HUES48 (cell line): ENCODE measurements at regions not wholly inside any gene's neighbourhood (a gene's known extent, or its start where the extent isn't known, plus 50 kb on each side); places are given as distances from the start of the nearest gene placed in this dataset.

Source experiments
- H3K27ac ChIP-seq: one replicate; pipeline ENCODE4 v1.7.0; 2013; ENCODE audit warnings: low read depth, low read length, inconsistent platforms
- H3K27me3 ChIP-seq: 2 replicates; pipeline ENCODE4 v1.6.1; 2013; ENCODE audit warnings: mild to moderate bottlenecking, low read length; ENCODE audit not compliant: control insufficient read depth, insufficient read depth
- H3K36me3 ChIP-seq: 2 replicates; pipeline ENCODE4 v1.6.1; 2013; ENCODE audit warnings: low read length; ENCODE audit not compliant: control insufficient read depth, insufficient read depth
- H3K4me1 ChIP-seq: 2 replicates; pipeline ENCODE4 v1.6.1; 2013; ENCODE audit warnings: mild to moderate bottlenecking, low read length; ENCODE audit not compliant: control insufficient read depth, insufficient read depth
- H3K4me3 ChIP-seq: 2 replicates; pipeline ENCODE4 v1.5.1; 2013; ENCODE audit warnings: mild to moderate bottlenecking, low read depth, low read length
- H3K9ac ChIP-seq: 2 replicates; pipeline ENCODE4 v1.6.1; 2013; ENCODE audit warnings: mild to moderate bottlenecking, low read depth, low read length, moderate library complexity
- H3K9me3 ChIP-seq: 2 replicates; pipeline ENCODE4 v1.6.1; 2013; ENCODE audit warnings: low read length; ENCODE audit not compliant: control insufficient read depth, insufficient read depth

- no peak overlapping the region for H3K27ac ChIP-seq
- H3K4me3 ChIP-seq = no peak overlapping the region
- no peaks in the 10 kb centered on the region for H3K36me3 ChIP-seq
- H3K9me3 ChIP-seq = no peaks in the 10 kb centered on the region
- peaks cover 11% of the 10 kb centered on the region for H3K4me1 ChIP-seq
- no peak overlapping the region for H3K9ac ChIP-seq
- peaks cover 82% of the 10 kb centered on the region for H3K27me3 ChIP-seq
These were observed 87.4 kb upstream of the FZD10 start for GRCh38 chr12:130074661-130075406.

DNA sequence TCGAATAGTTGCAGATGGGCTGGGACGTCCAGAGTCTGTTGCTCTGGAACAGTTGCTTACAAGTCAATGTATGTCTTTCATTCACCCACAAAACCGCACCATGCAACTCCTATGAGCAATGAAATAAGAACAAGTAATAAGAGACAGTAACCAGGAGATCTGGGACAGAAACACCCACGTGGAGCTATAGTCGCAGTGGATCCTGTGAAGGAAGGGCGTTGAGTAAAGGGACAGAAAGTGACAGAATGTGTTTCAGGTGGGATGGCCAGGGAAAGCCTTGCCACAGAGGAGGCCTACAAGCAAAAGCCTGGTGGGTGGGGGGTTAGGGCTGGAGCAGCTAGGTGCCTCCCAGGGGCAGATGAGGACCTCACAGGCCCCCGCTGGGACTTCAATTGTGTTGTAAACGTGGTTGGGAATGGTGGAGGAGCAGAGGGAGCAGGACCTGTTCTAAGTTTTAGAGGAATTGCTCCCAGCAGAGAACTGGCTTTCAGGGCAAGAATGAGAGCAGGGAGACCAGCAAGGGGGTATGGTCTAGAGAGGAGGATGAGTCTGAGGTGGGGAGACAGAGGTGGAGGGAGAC, 86.7 kb upstream of the FZD10 start:
- Histone ChIP-seq H3K9me3 (no peaks in the 10 kb centered on the region), H3K4me1 (peaks cover 11% of the 10 kb centered on the region), H3K36me3 (no peaks in the 10 kb centered on the region), H3K9ac (no peak overlapping the region), H3K27me3 (peaks cover 82% of the 10 kb centered on the region), H3K27ac (no peak overlapping the region), H3K4me3 (no peak overlapping the region)

DNA sequence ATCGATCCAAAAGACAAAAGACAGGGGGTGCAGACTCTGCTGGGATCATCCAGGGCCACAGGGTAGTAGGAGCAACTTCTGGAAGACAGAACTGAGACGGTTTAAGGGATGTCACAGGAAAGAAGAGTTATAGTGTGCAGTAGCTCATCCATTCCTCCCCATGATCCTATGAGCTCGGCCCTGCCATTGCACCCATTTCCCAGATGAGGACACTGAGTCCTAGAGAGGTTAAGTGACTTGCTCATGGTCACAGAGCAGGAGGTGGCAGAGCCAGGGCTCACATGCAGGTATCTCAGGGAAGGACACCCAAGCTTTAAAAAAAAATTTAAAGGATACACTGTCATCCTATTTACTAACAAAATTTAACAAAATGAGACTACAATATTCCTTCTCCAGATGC, 86.1 kb upstream of the FZD10 start:
- Histone ChIP-seq H3K9ac (no peak overlapping the region), H3K9me3 (no peaks in the 10 kb centered on the region), H3K4me3 (no peak overlapping the region), H3K27me3 (peaks cover 86% of the 10 kb centered on the region), H3K36me3 (no peaks in the 10 kb centered on the region), H3K27ac (no peak overlapping the region), H3K4me1 (peaks cover 11% of the 10 kb centered on the region)

GRCh38 chr12:130076752-130077151, 85.5 kb upstream of the FZD10 start:
- H3K9ac ChIP-seq = no peak overlapping the region
- peaks cover 86% of the 10 kb centered on the region for H3K27me3 ChIP-seq
- no peaks in the 10 kb centered on the region for H3K36me3 ChIP-seq
- H3K9me3 ChIP-seq = no peaks in the 10 kb centered on the region
- H3K4me1 ChIP-seq = peaks cover 11% of the 10 kb centered on the region
- no peak overlapping the region for H3K27ac ChIP-seq
- no peak overlapping the region for H3K4me3 ChIP-seq

DNA sequence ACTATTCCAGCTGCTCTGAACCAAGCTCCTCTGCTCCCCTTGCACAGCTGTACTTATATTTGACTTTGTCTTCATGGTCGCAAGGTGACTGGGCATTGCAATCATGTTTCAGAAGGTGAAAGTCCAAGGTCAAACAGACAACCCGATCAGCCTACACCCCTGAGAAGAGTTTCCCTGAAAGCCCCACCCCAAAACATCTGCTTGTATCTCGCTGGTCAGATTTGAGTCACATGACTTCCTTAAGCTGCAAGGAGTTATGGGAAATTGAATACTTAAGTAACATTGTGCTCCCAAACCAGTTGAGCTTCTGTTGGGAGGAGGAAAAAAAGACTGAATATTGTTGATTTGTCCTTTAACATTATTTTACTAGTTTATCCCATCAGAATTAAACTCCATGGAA, 83.4 kb upstream of the FZD10 start:
- Histone ChIP-seq H3K36me3 (no peaks in the 10 kb centered on the region), H3K27me3 (peaks cover 71% of the 10 kb centered on the region), H3K9ac (no peak overlapping the region), H3K27ac (no peak overlapping the region), H3K4me1 (peaks cover 11% of the 10 kb centered on the region), H3K9me3 (no peaks in the 10 kb centered on the region), H3K4me3 (no peak overlapping the region)

GRCh38 chr12:130079279-130079678, 83.0 kb upstream of the FZD10 start:
- H3K36me3 ChIP-seq = no peaks in the 10 kb centered on the region
- H3K27me3 ChIP-seq = peaks cover 67% of the 10 kb centered on the region
- H3K9ac ChIP-seq = no peak overlapping the region
- no peak overlapping the region for H3K4me3 ChIP-seq
- H3K9me3 ChIP-seq = no peaks in the 10 kb centered on the region
- H3K4me1 ChIP-seq = peaks cover 11% of the 10 kb centered on the region
- no peak overlapping the region for H3K27ac ChIP-seq

DNA sequence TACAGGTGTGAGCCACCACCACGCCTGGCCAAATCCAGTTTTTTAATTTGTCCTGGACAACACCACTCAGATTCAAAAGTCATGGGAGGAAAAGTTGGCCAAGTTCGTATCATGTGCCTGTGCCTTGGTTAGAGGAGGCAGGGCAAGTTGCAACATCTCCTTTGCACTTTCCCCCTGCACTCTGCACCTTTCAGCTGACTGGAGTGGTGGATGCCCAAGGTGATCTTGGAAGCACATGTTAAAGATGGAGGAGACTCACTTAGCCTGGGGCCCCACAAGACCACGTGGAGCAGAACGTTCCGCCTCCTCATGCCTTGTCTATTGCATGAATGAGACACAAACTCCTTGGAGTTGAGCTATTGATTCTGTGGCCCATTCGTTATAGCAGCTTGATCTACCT, 82.1 kb upstream of the FZD10 start:
- H3K27ac ChIP-seq = no peak overlapping the region

GRCh38 chr12:130081117-130081805, 81.0 kb upstream of the FZD10 start:
- Histone ChIP-seq H3K27me3 (peaks cover 68% of the 10 kb centered on the region), H3K36me3 (no peaks in the 10 kb centered on the region), H3K4me3 (no peak overlapping the region), H3K9me3 (no peaks in the 10 kb centered on the region), H3K4me1 (peaks cover 5% of the 10 kb centered on the region; the same call in 1 of the 2 replicates), H3K27ac (no peak overlapping the region), H3K9ac (no peak overlapping the region)

More for the DNA sequence above, 82.1 kb upstream of the FZD10 start:
- Histone ChIP-seq H3K27me3 (peaks cover 67% of the 10 kb centered on the region), H3K36me3 (no peaks in the 10 kb centered on the region), H3K9me3 (no peaks in the 10 kb centered on the region), H3K4me1 (peaks cover 10% of the 10 kb centered on the region), H3K4me3 (no peak overlapping the region), H3K9ac (no peak overlapping the region)

DNA sequence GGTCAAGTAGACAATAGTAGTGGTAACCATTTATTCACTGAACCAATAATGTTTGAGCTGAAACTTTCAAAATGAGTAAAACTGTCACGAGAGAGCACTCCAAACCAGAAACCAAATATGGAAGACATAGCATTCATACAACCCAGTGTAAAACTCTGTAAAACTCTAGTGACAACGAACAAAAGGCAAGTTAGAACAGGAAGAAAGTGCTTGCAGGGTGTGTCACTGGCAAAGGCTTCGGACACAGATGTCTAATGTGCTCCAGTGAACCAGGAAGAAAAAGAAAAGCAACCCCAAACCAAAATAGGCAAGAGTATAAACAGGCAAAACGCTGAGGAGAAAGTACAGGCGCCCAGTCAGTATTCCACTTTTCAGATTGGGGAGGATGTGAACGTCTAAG, 79.3 kb upstream of the FZD10 start:
- no peak overlapping the region for H3K27ac ChIP-seq

DNA sequence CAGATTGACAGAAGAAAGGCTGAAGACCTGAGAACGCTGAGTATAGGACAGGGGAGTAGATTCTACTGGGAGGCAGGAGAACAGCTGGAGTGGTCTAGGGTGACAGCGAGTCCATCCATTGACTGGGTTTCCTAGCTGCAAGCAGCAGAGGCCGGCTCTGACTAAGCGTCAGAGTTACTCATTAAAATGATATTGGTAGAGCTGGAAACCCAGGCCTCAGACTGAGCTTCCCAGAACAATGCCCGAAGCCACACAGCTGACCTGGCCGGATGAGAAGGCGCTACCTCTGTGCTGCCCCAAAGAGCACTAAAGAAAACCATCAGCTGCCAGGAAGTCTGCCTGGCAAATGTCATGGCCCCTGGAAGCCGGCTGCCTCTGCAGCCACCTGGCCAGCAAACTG, 78.5 kb upstream of the FZD10 start:
- H3K27ac ChIP-seq = no peak overlapping the region
- no peak overlapping the region for H3K4me3 ChIP-seq
- no peaks in the 10 kb centered on the region for H3K9me3 ChIP-seq
- peaks cover 62% of the 10 kb centered on the region for H3K27me3 ChIP-seq
- peaks cover 17% of the 10 kb centered on the region; the same call in 1 of the 2 replicates for H3K4me1 ChIP-seq
- H3K9ac ChIP-seq = no peak overlapping the region
- no peaks in the 10 kb centered on the region for H3K36me3 ChIP-seq

More for the DNA sequence above, 79.3 kb upstream of the FZD10 start:
- Histone ChIP-seq H3K9me3 (no peaks in the 10 kb centered on the region), H3K9ac (no peak overlapping the region), H3K27me3 (peaks cover 66% of the 10 kb centered on the region), H3K4me1 (peaks cover 17% of the 10 kb centered on the region; the same call in 1 of the 2 replicates), H3K4me3 (no peak overlapping the region), H3K36me3 (no peaks in the 10 kb centered on the region)

DNA sequence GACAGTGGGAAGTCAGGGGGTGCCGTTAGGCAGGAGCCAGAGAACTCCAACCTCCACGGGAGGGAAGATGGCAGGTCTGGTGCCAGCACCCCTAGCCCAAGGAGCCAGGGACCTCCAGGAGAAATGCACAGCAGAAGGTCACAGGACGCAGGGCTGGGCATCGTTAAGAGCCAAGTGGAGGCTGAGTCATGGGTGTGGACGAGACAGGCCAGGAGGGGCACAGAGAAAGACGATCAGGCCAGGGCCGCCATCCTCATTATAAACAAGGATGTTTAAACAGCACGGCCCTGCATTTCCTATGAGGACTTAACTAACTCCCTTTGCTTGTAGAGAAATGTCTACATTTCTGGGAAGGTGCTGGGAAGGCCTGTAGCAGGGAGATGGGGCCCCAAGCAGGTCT, 77.9 kb upstream of the FZD10 start:
- Histone ChIP-seq H3K36me3 (no peaks in the 10 kb centered on the region), H3K27ac (no peak overlapping the region), H3K9me3 (no peaks in the 10 kb centered on the region), H3K27me3 (peaks cover 62% of the 10 kb centered on the region), H3K9ac (no peak overlapping the region), H3K4me1 (peaks cover 17% of the 10 kb centered on the region; the same call in 1 of the 2 replicates), H3K4me3 (no peak overlapping the region)
